HG03103 (cell line): ENCODE measurements at regions not wholly inside any gene's neighbourhood (a gene's known extent, or its start where the extent isn't known, plus 50 kb on each side); places are given as distances from the start of the nearest gene placed in this dataset.
"Not testable (repeated sequence)": the region's sequence is repeated elsewhere in the genome, so short reads cannot be mapped to it uniquely, and the experiment has no call there.

ENCODE experiments used
- ATAC-seq: cut with Tn5 transposase; IDR thresholded peaks from one replicate; pipeline ENCODE4 v1.9.1; 2021; ENCODE audit warnings: low read depth; ENCODE audit not compliant: unreplicated experiment

- ATAC-seq: peak; percentile 75
Observed at GRCh38 chr1:234772345-234773147, 162.6 kb upstream of the IRF2BP2 start.

- ATAC-seq: no peak
Observed at GRCh38 chr1:234771642-234772344, 161.8 kb upstream of the IRF2BP2 start.

- ATAC-seq: no peak
Observed at GRCh38 chr1:234770924-234771540, 161.1 kb upstream of the IRF2BP2 start.

GRCh38 chr1:234769986-234770795, 160.2 kb upstream of the IRF2BP2 start:
- ATAC-seq: no peak

- no peak for ATAC-seq
Observed at GRCh38 chr1:234769284-234769985, 159.5 kb upstream of the IRF2BP2 start.

- no peak for ATAC-seq
Observed at GRCh38 chr1:234768569-234769283, 158.7 kb upstream of the IRF2BP2 start.

GRCh38 chr1:234768171-234768568, 158.2 kb upstream of the IRF2BP2 start:
- no peak for ATAC-seq

GRCh38 chr1:234765672-234766071, 155.7 kb upstream of the IRF2BP2 start:
- ATAC-seq: no peak

- no peak for ATAC-seq
Observed at GRCh38 chr1:234765181-234765580, 155.2 kb upstream of the IRF2BP2 start.

GRCh38 chr1:234763910-234764309, 153.9 kb upstream of the IRF2BP2 start:
- ATAC-seq: no peak

- no peak for ATAC-seq
Observed at GRCh38 chr1:234763367-234763766, 153.4 kb upstream of the IRF2BP2 start.

GRCh38 chr1:234762127-234762526, 152.1 kb upstream of the IRF2BP2 start:
- ATAC-seq: not testable (repeated sequence)

- ATAC-seq: no peak
Observed at GRCh38 chr1:234760303-234760723, 150.3 kb upstream of the IRF2BP2 start.

GRCh38 chr1:234759888-234760287, 149.9 kb upstream of the IRF2BP2 start:
- no peak for ATAC-seq

GRCh38 chr1:234758851-234759250, 148.9 kb upstream of the IRF2BP2 start:
- no peak for ATAC-seq

- ATAC-seq: no peak
Observed at GRCh38 chr1:234756857-234757256, 146.9 kb upstream of the IRF2BP2 start.

- ATAC-seq: no peak
Observed at GRCh38 chr1:234756066-234756774, 146.2 kb upstream of the IRF2BP2 start.

- ATAC-seq: no peak
Observed at GRCh38 chr1:234755449-234755863, 145.5 kb upstream of the IRF2BP2 start.

- no peak for ATAC-seq
Observed at GRCh38 chr1:234753979-234754378, 144.0 kb upstream of the IRF2BP2 start.
